K562 (cell line): ENCODE measurements at regions not wholly inside any gene's neighbourhood (a gene's known extent, or its start where the extent isn't known, plus 50 kb on each side); places are given as distances from the start of the nearest gene placed in this dataset.

Experiments
- ATAC-seq: fragments of 200-7000 bp; cut with Tn5 transposase; 3 replicates; pipeline ENCODE4 v1.9.1; 2020; ENCODE audit warnings: moderate library complexity
- BruUV-seq: library from RNA; stranded (reverse); fragments of 400-500 nt; replicated peaks from 2 replicates; lab custom pipeline; 2021; lab: Mats Ljungman, UMichigan
- CTCF ChIA-PET: fragments of 300-600 bp; formaldehyde crosslinking; extraction: SDS; loops from one replicate; lab custom pipeline; 2021; ENCODE audit warnings: low intra/inter-chr PET ratio; lab: Yijun Ruan, JAX
- POLR2A ChIA-PET: fragments of 300-600, 350-650 bp; sonication (Branson Sonifier 250); formaldehyde crosslinking; extraction: SDS; loops from one replicate; lab custom pipeline; 2021; ENCODE audit warnings: antibody characterized with exemption, inconsistent platforms; lab: Yijun Ruan, JAX
- DNase-seq, 4 experiments: peaks; one replicate each; pipeline versions ENCODE4 v3.0.0 to v3.0.0-alpha.2; 2011 to 2018; ENCODE audit warnings: low spot score in 3 of 4, mixed read lengths in 3 of 4; ENCODE audit errors: extremely low read depth in 1 of 4
- FAIRE-seq: peaks from 2 replicates; lab custom pipeline; 2011; peaks lifted over from hg19 to GRCh38; lab: Jason Lieb, UNC
- H2AFZ ChIP-seq: 2 replicates; pipeline ENCODE4 v1.6.0; 2011; ENCODE audit warnings: low read depth, low read length, control low read depth, inconsistent platforms
- H3K27ac ChIP-seq: fragments of 200-600 bp; 3 replicates; pipeline ENCODE4 v1.8.0; 2011; ENCODE audit warnings: low read depth, mild to moderate bottlenecking, control low read depth, inconsistent platforms, low read length, moderate library complexity, mixed read lengths; ENCODE audit errors: extremely low read depth
- H3K27me3 ChIP-seq, 2 experiments: fragments of 300-600 bp in 1 of 2; 2 replicates in 1 of 2; 3 replicates in 1 of 2; pipeline versions ENCODE4 v1.6.0 to v1.8.0; 2011; ENCODE audit warnings: inconsistent platforms in 2 of 2, low read length in 2 of 2, mild to moderate bottlenecking in 1 of 2, mixed read lengths in 1 of 2, moderate library complexity in 1 of 2; ENCODE audit not compliant: control insufficient read depth in 2 of 2, insufficient read depth in 2 of 2
- H3K36me3 ChIP-seq: fragments of 300-600 bp; 3 replicates; pipeline ENCODE4 v1.8.0; 2011; ENCODE audit warnings: mild to moderate bottlenecking, low read length, inconsistent platforms; ENCODE audit not compliant: control insufficient read depth, insufficient read depth
- H3K4me1 ChIP-seq, 2 experiments: fragments of 200-600 bp in 1 of 2; replicated peaks in 1 of 2; 2 replicates in 1 of 2; 3 replicates in 1 of 2; pipeline versions ENCODE4 v1.5.1 to v1.8.0; 2011; ENCODE audit warnings: inconsistent platforms in 2 of 2, low read length in 2 of 2, mild to moderate bottlenecking in 1 of 2, mixed read lengths in 1 of 2, moderate library complexity in 1 of 2; ENCODE audit not compliant: control insufficient read depth in 2 of 2, insufficient read depth in 2 of 2
- H3K4me2 ChIP-seq: 2 replicates; pipeline ENCODE4 v1.6.1; 2011; ENCODE audit warnings: low read length, control low read depth, inconsistent platforms, mixed read lengths; ENCODE audit not compliant: insufficient read depth
- H3K4me3 ChIP-seq: fragments of 200-600 bp; sonication (generic), shearing (Covaris generic); 2 replicates; pipeline ENCODE4 v1.5.1; 2016; ENCODE audit warnings: control low read depth, inconsistent platforms
- H3K79me2 ChIP-seq: fragments of 200-600 bp; 3 replicates; pipeline ENCODE4 v1.8.0; 2011; ENCODE audit warnings: low read length, inconsistent platforms; ENCODE audit not compliant: control insufficient read depth, insufficient read depth
- H3K9ac ChIP-seq, 2 experiments: 2 replicates each; pipeline versions ENCODE4 v1.6.0 to v1.6.1; 2011; ENCODE audit warnings: low read depth in 2 of 2, low read length in 2 of 2, control low read depth in 1 of 2, inconsistent platforms in 1 of 2, mild to moderate bottlenecking in 1 of 2, mixed read lengths in 1 of 2; ENCODE audit not compliant: insufficient read depth in 1 of 2
- H3K9me1 ChIP-seq: one replicate; pipeline ENCODE4 v1.6.0; 2011; ENCODE audit warnings: inconsistent platforms, mild to moderate bottlenecking, low read length, moderate library complexity; ENCODE audit not compliant: control insufficient read depth, insufficient read depth
- H3K9me3 ChIP-seq: replicated peaks from 2 replicates; pipeline ENCODE4 v1.5.1; 2011; ENCODE audit warnings: low read depth, low read length, inconsistent platforms; ENCODE audit not compliant: control insufficient read depth, insufficient read depth
- H4K20me1 ChIP-seq: replicated peaks from 2 replicates; pipeline ENCODE4 v1.6.1; 2011; ENCODE audit warnings: low read length, inconsistent platforms, mixed read lengths; ENCODE audit not compliant: control insufficient read depth, insufficient read depth
- ATF2 ChIP-seq: sonication (generic); formaldehyde crosslinking; IDR thresholded peaks from 2 replicates; pipeline ENCODE4 v1.8.1; 2022; ENCODE audit warnings: missing genetic modification reagents
- ERF ChIP-seq: fragments of 450-650 bp; formaldehyde crosslinking; IDR thresholded peaks from 2 replicates; pipeline ENCODE4 v1.4.0; 2020; ENCODE audit warnings: mild to moderate bottlenecking, mixed read lengths
- FOXA3 ChIP-seq, 2 experiments: fragments of 450-650 bp in 1 of 2; sonication (generic) in 1 of 2; formaldehyde crosslinking; IDR thresholded peaks in 1 of 2; conservative IDR thresholded peaks in 1 of 2; 2 replicates each; pipeline versions ENCODE4 v1.4.0 to v1.8.0; 2020 to 2022; ENCODE audit warnings: mild to moderate bottlenecking in 2 of 2, missing genetic modification reagents in 1 of 2
- MTA3 ChIP-seq: fragments of 450-650 bp; formaldehyde crosslinking; IDR thresholded peaks from 2 replicates; pipeline ENCODE4 v1.6.1; 2017; ENCODE audit warnings: mild to moderate bottlenecking, borderline replicate concordance
- NFE2 ChIP-seq: IDR thresholded peaks from 2 replicates; pipeline ENCODE4 v1.6.1; 2014; ENCODE audit warnings: antibody characterized with exemption, low read depth
- NR2F6 ChIP-seq: fragments of 450-650 bp; formaldehyde crosslinking; IDR thresholded peaks from 2 replicates; pipeline ENCODE4 v1.4.0; 2020; ENCODE audit warnings: mild to moderate bottlenecking
- POLR2A ChIP-seq: fragments of 450-650 bp; conservative IDR thresholded peaks from 2 replicates; pipeline ENCODE4 v1.6.1; 2016
- RBM17 ChIP-seq: fragments of 200-400 bp; formaldehyde crosslinking; IDR thresholded peaks from 2 replicates; pipeline ENCODE4 v1.6.1; 2017; ENCODE audit warnings: low read depth, mild to moderate bottlenecking, low read length, borderline replicate concordance
- SMAD2 ChIP-seq: fragments of 150-350 bp; IDR thresholded peaks from 2 replicates; pipeline ENCODE4 v1.6.1; 2014; ENCODE audit warnings: low read depth, mild to moderate bottlenecking, low read length
- SOX6 ChIP-seq: fragments of 450-650 bp; IDR thresholded peaks from 2 replicates; pipeline ENCODE4 v1.6.1; 2014; ENCODE audit warnings: mild to moderate bottlenecking
- STAT5A ChIP-seq: IDR thresholded peaks from 2 replicates; pipeline ENCODE4 v1.6.1; 2012; ENCODE audit warnings: low read length, inconsistent platforms, borderline replicate concordance
- TAF1 ChIP-seq: IDR thresholded peaks from 2 replicates; pipeline ENCODE4 v1.6.1; 2011; ENCODE audit warnings: mild to moderate bottlenecking, low read length, moderate library complexity; ENCODE audit not compliant: insufficient read depth, control insufficient read depth, severe bottlenecking; ENCODE audit errors: extremely low read depth
- TRIM28 ChIP-seq: fragments of 450-650 bp; IDR thresholded peaks from 2 replicates; pipeline ENCODE4 v1.6.1; 2017
- YY1 ChIP-seq, 3 experiments: IDR thresholded peaks; 2 replicates each; pipeline ENCODE4 v1.6.1; 2011; ENCODE audit warnings: low read length in 2 of 3, mild to moderate bottlenecking in 2 of 3, moderate library complexity in 2 of 3, borderline replicate concordance in 1 of 3, control low read depth in 1 of 3, low read depth in 1 of 3; ENCODE audit not compliant: insufficient read depth in 3 of 3, insufficient replicate concordance in 2 of 3, control insufficient read depth in 1 of 3, insufficient read length in 1 of 3; ENCODE audit errors: extremely low read depth in 1 of 3
- ZFP36 ChIP-seq: fragments of 150-350 bp; IDR thresholded peaks from 2 replicates; pipeline ENCODE4 v1.6.1; 2018; ENCODE audit warnings: low read length, low read depth; ENCODE audit not compliant: partially characterized antibody
- ZNF12 ChIP-seq: sonication (generic); formaldehyde crosslinking; IDR thresholded peaks from 2 replicates; pipeline ENCODE4 v1.4.0; 2020; ENCODE audit warnings: mild to moderate bottlenecking, missing genetic modification reagents
- ZNF586 ChIP-seq: fragments of 450-650 bp; formaldehyde crosslinking; conservative IDR thresholded peaks from 2 replicates; pipeline ENCODE4 v1.4.0; 2020; ENCODE audit warnings: mild to moderate bottlenecking, moderate library complexity
- WGBS: fragments of 100-300 bp; shearing (Covaris generic); methylation state at CpG from one replicate; pipeline ENCODE4 v1.1.6; 2016; ENCODE audit warnings: low coverage, mixed read lengths; ENCODE audit not compliant: insufficient coverage; ENCODE audit errors: missing lambda C conversion rate; 5-methylcytosine and 5-hydroxymethylcytosine counted together
- in situ Hi-C: fragments of 300-500 bp; cut with MboI; formaldehyde crosslinking; loops from 4 replicates; pipeline ENCODE4 v1.15.0; 2018; ENCODE audit warnings: inconsistent platforms, mixed read lengths
- intact Hi-C: fragments of 100-400 bp; cut with micrococcal nuclease; formaldehyde crosslinking; loops from 2 replicates; pipeline ENCODE4 v1.14.2; 2022

GRCh38 chr10:88066319-88066718 lies 202.9 kb downstream of the PTEN start:
- no peak for TF ChIP-seq ZFP36
- no peak for TF ChIP-seq ZNF586
- no peak for TF ChIP-seq SOX6
- TF ChIP-seq POLR2A = no peak
- TF ChIP-seq STAT5A = no peak
- 0 out of 2 replicates have a peak, but pooled peaks have one; percentile 31 for TF ChIP-seq NFE2
- no peak for TF ChIP-seq SMAD2
- DNase-seq = no peak
- H3K79me2 ChIP-seq = no peaks in the 10 kb centered on the region
- H3K27me3 ChIP-seq = no peaks in the 10 kb centered on the region; a peak in 1 of 5 replicates
- 13% methylated on average over 3 of the region's 3 CpGs for WGBS
- no peaks in the 10 kb centered on the region for H4K20me1 ChIP-seq
- BruUV-seq = no TSS peak
- ChIA-PET CTCF (no interaction called here), POLR2A (interaction anchor here (0.7 to 0.9 kb wide), 2 partner anchors 35 to 202 kb away, joined by 3 to 4 read pairs; no protein-coding TSS in a partner anchor)
- FAIRE-seq = no peak
- H3K4me2 ChIP-seq = no peak overlapping the region
- intact Hi-C loops (no loop called here), in situ Hi-C loops (no loop called here)
- no peaks in the 10 kb centered on the region; a peak in 2 of 5 replicates for H3K4me1 ChIP-seq
- H3K36me3 ChIP-seq = no peaks in the 10 kb centered on the region
- H3K9me3 ChIP-seq = no peaks in the 10 kb centered on the region
- no peaks in the 10 kb centered on the region for H3K9me1 ChIP-seq
- H3K4me3 ChIP-seq = no peak overlapping the region
- H3K27ac ChIP-seq = no peak overlapping the region
- ATAC-seq = no peak
- no peak overlapping the region for H3K9ac ChIP-seq
- no peak overlapping the region for H2AFZ ChIP-seq

GRCh38 chr10:88066876-88067275 lies 203.5 kb downstream of the PTEN start:
- WGBS = 32% methylated on average over 4 of the region's 6 CpGs
- H3K79me2 ChIP-seq = no peaks in the 10 kb centered on the region
- no peaks in the 10 kb centered on the region for H3K36me3 ChIP-seq
- H3K4me3 ChIP-seq = no peak overlapping the region
- FAIRE-seq (no peak), ATAC-seq (no peak), DNase-seq (no peak)
- H3K27me3 ChIP-seq = peaks cover 0 to 4% of the 10 kb centered on the region in 2 experiments; a peak in 1 of 5 replicates
- ChIA-PET CTCF (no interaction called here), POLR2A (interaction anchor here (0.9 kb wide), 1 partner anchor 36 kb away, joined by 4 read pairs; no protein-coding TSS in a partner anchor)
- H4K20me1 ChIP-seq = no peaks in the 10 kb centered on the region
- no peaks in the 10 kb centered on the region; a peak in 2 of 5 replicates for H3K4me1 ChIP-seq
- no TSS peak for BruUV-seq
- H3K9me3 ChIP-seq = no peaks in the 10 kb centered on the region
- H3K9ac ChIP-seq = no peak overlapping the region
- no peaks in the 10 kb centered on the region for H3K9me1 ChIP-seq
- H2AFZ ChIP-seq = no peak overlapping the region
- in situ Hi-C loops (no loop called here), intact Hi-C loops (no loop called here)
- no peak overlapping the region for H3K4me2 ChIP-seq
- no peak overlapping the region for H3K27ac ChIP-seq
- no peak for TF ChIP-seq RBM17
- no peak for TF ChIP-seq ERF
- no peak for TF ChIP-seq YY1 (IDR thresholded peaks at IDR 0.05; ENCODE audit: borderline replicate concordance in 1 of 3, control insufficient read depth in 1 of 3, extremely low read depth in 1 of 3, insufficient read depth in 3 of 3, insufficient read length in 1 of 3, insufficient replicate concordance in 2 of 3, low read depth in 1 of 3, low read length in 2 of 3)
- TF ChIP-seq FOXA3 (CRISPR knock-in tag; conservative IDR thresholded peaks at IDR 0.05 in 1 of 2, IDR thresholded peaks at IDR 0.05 in 1 of 2) = no peak
- TF ChIP-seq ZNF12 (CRISPR knock-in tag) = no peak
- no peak for TF ChIP-seq TRIM28
- TF ChIP-seq ATF2 = no peak
- no peak for TF ChIP-seq NR2F6 (CRISPR knock-in tag)
- TF ChIP-seq MTA3 = no peak
- no peak for TF ChIP-seq TAF1
